Activated gamma-delta T cell (primary cell): ENCODE measurements at regions not wholly inside any gene's neighbourhood (a gene's known extent, or its start where the extent isn't known, plus 50 kb on each side); places are given as distances from the start of the nearest gene placed in this dataset.
"Not testable (repeated sequence)": the region's sequence is repeated elsewhere in the genome, so short reads cannot be mapped to it uniquely, and the experiment has no call there.

Source experiments
- DNase-seq: peaks from one replicate; lab custom pipeline; 2025; lab: John Stamatoyannopoulos, UW

GRCh38 chr20:53891306-53891894 lies 179.0 kb downstream of the BCAS1 start:
- no peak for DNase-seq

- DNase-seq = no peak
Observed at GRCh38 chr20:53890443-53891305, 179.7 kb downstream of the BCAS1 start.

GRCh38 chr20:53889411-53890148 lies 180.8 kb downstream of the BCAS1 start:
- DNase-seq = no peak

GRCh38 chr20:53888951-53889350 lies 181.4 kb downstream of the BCAS1 start:
- no peak for DNase-seq

GRCh38 chr20:53888510-53888909 lies 181.9 kb downstream of the BCAS1 start:
- DNase-seq = no peak

GRCh38 chr20:53887973-53888372 lies 182.4 kb downstream of the BCAS1 start:
- DNase-seq = no peak

GRCh38 chr20:53884859-53885541 lies 185.4 kb downstream of the BCAS1 start:
- no peak for DNase-seq

- DNase-seq = no peak
Observed at GRCh38 chr20:53883098-53883911, 187.1 kb downstream of the BCAS1 start.

- DNase-seq = not testable (repeated sequence)
Observed at GRCh38 chr20:53882438-53882986, 187.9 kb downstream of the BCAS1 start.

GRCh38 chr20:53881362-53881761 lies 189.0 kb downstream of the BCAS1 start:
- DNase-seq = no peak

GRCh38 chr20:53880108-53880641 lies 190.2 kb downstream of the BCAS1 start:
- DNase-seq = no peak

GRCh38 chr20:53879048-53879684 lies 191.2 kb downstream of the BCAS1 start:
- DNase-seq = no peak

- DNase-seq = no peak
Observed at GRCh38 chr20:53878262-53879047, 191.9 kb downstream of the BCAS1 start.

GRCh38 chr20:53876956-53877355 lies 193.4 kb downstream of the BCAS1 start:
- DNase-seq = no peak

GRCh38 chr20:53876470-53876869 lies 193.9 kb downstream of the BCAS1 start:
- DNase-seq = no peak

GRCh38 chr20:53875452-53875851 lies 194.9 kb downstream of the BCAS1 start:
- DNase-seq = no peak

- DNase-seq = no peak
Observed at GRCh38 chr20:53874706-53875105, 195.7 kb downstream of the BCAS1 start.

GRCh38 chr20:53874104-53874503 lies 196.3 kb downstream of the BCAS1 start:
- no peak for DNase-seq

GRCh38 chr20:53873230-53873604 lies 197.2 kb downstream of the BCAS1 start:
- DNase-seq = no peak
